8988T (cell line): ENCODE measurements at regions not wholly inside any gene's neighbourhood (a gene's known extent, or its start where the extent isn't known, plus 50 kb on each side); places are given as distances from the start of the nearest gene placed in this dataset.
"Not testable (repeated sequence)": the region's sequence is repeated elsewhere in the genome, so short reads cannot be mapped to it uniquely, and the experiment has no call there.

Source experiments
- DNase-seq: peaks from one replicate; pipeline ENCODE4 v3.0.0; 2011

GRCh38 chr10:4282496-4282895 is 497.5 kb upstream of the KLF6 start:
- no peak for DNase-seq

- DNase-seq: no peak
Measured at GRCh38 chr10:4281190-4281825, 496.3 kb upstream of the KLF6 start.

GRCh38 chr10:4280461-4281189 is 495.6 kb upstream of the KLF6 start:
- DNase-seq: no peak

DNA sequence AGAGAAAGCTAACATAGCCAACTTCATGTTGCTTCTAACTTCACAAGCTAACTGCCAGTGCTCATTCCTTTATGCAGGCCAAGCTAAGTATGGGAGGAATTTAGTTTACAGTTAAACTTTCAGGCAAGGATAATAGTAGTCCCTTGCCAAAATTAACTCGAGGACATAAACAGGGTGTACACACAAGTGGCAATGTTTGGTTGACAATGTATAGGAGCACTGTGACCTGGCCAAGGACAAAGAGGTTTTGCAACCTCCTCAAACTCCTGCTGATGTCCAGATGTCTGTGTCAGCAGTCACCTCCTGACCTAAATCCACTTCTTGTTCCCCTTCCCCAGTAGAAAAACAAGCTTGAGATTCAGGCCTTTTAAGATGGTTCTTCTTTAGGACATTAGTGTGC is 494.6 kb upstream of the KLF6 start:
- DNase-seq: no peak

DNA sequence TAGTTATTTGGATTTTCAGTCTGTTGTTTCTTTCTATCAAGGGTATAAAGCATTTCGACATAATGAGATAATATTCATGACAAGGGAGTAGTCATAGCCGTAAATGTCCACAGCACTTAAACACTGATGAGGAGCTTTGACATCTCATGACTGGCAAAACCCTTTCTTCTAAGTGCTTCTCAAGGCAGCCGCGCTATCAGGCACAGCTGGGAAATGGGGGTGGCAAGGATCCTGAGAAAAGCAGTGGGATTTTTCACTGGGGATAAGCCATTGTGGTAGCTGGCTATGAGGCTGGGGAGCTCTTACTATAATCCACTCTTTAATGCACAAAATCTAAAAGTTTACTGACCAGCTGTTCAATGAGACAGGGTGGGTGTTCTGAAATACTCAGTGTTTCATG is 493.2 kb upstream of the KLF6 start:
- no peak for DNase-seq

- no peak for DNase-seq
Measured at GRCh38 chr10:4276151-4276550, 491.1 kb upstream of the KLF6 start.

DNA sequence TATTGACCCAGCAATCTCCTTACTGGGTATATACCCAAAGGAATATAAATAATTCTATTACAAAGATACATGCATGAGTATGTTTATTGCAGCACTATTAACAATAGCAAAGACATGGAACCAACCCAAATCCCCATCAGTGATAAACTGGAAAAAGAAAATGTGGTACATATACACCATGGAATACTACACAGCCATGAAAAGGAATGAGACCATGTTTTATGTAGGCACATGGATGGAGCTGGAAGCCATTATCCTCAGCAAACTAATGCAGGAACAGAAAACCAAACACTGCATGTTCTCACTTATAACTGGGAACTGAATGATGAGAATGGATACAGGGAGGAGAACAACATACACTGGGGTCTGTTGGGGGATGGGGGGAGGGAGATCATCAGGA is 489.7 kb upstream of the KLF6 start:
- not testable (repeated sequence) for DNase-seq

- no peak for DNase-seq
Measured at GRCh38 chr10:4271193-4271592, 486.2 kb upstream of the KLF6 start.

DNA sequence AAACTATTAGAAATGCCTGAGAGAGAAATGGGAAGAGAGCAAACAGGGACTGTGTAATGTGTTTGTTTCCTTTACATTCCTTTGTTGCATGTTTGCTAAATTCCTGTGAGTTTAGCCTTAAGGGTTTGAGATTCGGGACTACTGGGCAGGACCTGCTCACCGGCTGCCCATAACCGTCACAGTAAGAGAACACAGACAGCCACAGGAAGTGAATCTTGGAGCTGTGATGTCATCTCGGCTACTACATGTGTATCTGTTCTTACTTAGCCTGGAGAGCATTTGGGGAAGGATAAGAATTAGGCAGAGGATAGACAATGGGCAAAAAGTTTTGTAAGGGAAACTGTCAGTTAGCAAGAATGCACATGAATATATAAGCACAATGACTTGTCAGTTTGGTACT is 485.1 kb upstream of the KLF6 start:
- DNase-seq: no peak

DNA sequence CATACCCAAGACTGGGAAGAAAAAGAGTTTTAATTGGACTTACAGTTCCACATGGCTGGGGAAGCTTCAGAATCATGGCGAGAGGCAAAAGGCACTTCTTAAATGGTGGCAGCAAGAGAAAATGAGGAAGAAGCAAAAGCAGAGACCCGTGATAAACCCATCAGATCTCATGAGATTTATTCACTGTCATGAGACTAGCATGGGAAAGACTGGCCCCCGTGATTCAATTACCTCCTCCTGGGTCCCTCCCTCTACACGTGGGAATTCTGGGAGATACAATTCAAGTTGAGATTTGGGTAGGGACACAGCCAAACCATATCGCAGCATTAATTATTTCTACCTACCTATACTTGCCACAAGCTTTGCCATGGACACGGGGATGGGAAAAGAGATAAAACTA is 483.5 kb upstream of the KLF6 start:
- DNase-seq: not testable (repeated sequence)

DNA sequence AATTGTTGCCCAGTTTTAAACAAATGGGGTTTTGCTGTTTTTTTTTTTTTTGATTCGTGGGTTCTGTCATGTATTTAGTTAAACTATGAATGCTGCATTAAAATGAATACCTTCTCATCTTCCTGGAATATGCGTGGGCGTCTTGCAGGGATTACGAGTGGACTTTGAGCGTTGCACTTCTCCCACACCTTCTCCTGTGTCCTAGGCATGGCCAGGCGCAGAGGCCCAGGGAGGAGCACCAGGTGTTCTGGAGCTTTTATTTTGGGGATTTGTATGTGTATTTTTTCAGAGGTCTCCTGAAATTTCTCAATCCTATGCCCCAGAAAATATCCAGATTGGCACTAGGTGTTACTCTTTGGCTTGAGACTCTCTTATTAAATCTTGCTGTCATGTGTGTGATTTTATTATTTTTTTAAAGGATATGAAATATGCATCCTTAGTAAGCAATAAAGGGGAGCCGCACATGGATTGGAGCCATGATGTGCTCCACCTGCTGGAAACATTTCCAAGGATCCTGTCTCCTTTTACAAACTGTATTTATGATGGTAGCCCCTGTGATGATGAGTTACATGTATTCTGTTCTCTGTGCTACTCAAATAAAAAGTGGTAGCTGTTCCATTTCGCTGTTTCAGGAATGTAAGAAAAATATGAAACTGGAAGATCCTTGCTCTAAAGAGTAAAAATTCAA is 482.2 kb upstream of the KLF6 start:
- DNase-seq: no peak

DNA sequence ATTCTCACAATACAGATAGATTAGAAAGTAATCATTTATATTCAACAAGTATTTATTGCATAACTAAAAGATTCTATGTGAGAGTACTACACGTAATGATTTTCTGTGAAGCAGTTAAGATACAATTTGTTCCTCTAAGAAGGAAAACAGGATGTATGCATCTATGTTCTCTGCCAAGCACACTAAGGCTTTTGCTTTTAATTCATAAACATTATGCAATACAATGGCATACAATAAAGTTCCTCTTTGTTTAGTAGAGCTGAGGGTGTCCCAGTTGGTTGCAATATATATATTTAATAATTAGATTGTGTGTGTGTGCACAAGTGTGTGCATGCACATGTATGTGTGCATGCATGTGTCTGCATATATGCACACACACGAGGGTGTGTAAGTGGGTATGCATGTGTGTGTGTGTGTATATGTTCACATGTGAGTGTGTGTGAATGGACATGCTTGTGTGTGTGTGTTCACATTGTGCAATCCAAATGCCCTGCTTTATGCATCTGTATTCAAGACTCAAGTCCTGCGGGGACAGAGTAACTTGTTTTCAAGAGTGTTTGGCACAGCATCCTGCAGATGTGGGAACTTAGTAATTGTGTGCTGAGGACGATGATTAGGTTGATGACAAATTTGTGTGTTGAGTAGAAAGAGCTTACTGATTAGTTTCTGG is 481.5 kb upstream of the KLF6 start:
- DNase-seq: no peak

DNA sequence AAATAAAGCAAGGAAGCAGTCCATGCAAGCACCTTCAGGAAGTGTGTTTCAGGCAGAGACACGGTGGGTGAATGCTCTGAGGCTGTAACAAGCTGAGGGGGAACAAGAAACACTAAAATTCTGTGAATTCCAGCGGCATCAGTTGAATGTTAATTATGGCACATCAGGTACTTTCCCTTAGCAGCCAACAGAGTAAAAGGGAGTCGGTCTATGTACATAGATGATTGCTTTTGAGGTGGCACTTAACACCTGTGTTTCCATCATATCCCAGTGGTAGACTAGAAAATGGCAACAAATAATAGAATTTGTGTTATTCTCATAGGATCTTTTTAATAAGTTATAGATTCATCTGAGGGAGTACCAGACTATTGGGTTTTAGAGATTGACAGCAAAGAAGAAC is 481.0 kb upstream of the KLF6 start:
- no peak for DNase-seq

- DNase-seq: no peak
Measured at GRCh38 chr10:4264209-4264865, 479.3 kb upstream of the KLF6 start.

- no peak for DNase-seq
Measured at GRCh38 chr10:4263601-4263921, 478.6 kb upstream of the KLF6 start.

DNA sequence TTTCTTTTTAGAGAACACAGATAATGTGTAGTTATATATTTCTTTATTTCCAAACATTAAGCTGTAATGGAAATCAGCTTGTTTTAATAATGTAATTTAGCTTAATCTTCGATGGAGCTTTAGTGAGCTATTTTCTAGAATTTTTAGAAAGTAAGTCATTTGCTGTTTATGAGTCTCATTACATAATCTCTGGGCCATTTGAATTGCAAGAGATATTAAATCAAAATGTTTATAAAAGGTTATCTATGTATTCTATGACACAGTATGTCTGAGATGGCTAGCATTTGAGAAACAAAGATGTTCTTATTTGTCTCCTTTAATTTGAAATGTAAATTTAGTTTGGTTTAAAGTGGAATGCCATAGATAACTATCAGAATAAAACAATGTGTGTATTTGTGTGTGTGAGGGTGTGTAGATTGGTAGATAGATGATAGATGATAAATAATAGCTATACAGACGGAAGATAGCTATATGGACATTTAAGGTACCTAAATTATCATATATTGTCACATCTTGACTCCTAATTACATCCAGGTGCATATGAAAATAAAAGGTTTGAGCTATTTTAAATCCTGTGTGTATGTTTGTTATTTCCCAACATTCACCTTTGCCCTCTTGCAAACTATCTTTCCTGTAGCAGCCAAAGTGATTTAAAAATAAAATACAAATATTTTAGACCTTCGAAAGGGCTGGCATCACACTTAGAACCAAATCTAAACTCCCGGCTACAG is 478.0 kb upstream of the KLF6 start:
- no peak for DNase-seq

DNA sequence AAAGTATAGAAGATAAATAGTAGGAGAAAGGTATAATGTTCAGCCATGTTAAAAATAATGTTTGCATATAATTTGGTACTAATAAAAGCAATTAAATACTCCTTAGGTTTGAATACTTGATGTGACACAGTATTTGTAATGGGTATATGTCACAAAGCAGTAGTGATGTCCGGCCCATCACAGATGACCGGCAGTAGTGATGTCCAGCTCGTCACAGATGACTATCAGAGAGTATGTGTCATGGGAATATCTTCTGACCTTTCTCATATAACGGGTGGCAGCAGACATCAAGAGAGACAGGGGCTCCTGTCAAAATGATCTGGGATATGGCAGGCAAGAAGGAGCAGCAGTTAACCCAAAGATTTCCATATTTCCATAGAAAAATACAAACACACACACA is 477.4 kb upstream of the KLF6 start:
- no peak for DNase-seq

DNA sequence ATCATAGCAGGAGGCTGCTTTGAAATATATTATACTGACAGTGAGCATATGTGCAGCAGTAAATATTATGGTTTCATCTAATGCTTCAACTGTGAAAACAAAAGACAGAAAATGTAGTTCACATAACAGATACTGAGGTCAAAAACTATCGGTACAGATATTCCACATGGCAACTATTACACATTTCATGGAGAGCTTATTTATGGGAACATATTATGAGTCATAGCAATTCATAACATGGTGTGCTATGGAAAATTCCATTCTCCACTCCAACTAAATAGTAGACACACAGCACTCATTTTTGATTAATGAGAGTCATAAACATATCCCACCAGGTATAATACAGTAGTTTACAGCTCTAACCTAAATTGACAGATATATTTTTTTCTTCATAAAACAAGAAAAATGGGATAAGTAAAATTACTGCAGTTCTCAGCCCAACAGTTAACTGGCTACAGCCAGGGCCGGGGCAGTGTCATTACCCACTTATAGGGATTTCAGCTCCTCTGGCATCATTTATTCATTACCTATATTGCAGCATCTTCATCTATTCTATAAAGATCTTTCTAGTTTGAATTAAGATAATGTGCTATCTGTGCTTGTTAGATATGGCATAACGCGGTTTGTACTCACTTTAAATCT is 475.6 kb upstream of the KLF6 start:
- no peak for DNase-seq

- DNase-seq: no peak
Measured at GRCh38 chr10:4257939-4258465, 473.0 kb upstream of the KLF6 start.

GRCh38 chr10:4256971-4257370 is 472.0 kb upstream of the KLF6 start:
- DNase-seq: no peak

DNA sequence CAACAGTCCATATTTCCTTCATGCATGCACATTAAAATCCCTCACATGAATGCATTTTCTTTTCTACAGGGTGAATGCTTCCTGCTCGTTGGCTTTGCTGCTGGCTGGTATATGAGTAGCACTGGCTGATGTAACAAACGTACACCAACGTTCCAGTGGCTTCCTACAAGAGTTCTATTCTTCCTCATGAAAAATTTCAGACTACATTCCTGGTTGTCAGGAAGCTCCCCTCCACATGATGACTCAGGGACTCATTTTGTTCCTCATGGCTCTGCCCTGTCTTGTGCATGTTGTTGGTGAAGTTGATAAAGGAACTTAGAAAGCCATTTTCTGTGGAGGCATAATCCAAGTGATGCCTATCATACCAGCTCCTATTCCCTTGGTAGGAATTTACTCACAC is 470.7 kb upstream of the KLF6 start:
- no peak for DNase-seq
